NCI-H2196 treated with DMSO at 0.1 percent for 48 hours (cell line): ENCODE measurements at regions not wholly inside any gene's neighbourhood (a gene's known extent, or its start where the extent isn't known, plus 50 kb on each side); places are given as distances from the start of the nearest gene placed in this dataset.
"Not testable (repeated sequence)": the region's sequence is repeated elsewhere in the genome, so short reads cannot be mapped to it uniquely, and the experiment has no call there.

Experiments
- DNase-seq: peaks from one replicate; lab custom pipeline; 2025; ENCODE audit not compliant: unreplicated experiment; lab: John Stamatoyannopoulos, UW

- DNase-seq = no peak
These were observed 265.8 kb upstream of the SOX9 start for GRCh38 chr17:71855010-71855409.

GRCh38 chr17:71864755-71865154, 256.1 kb upstream of the SOX9 start:
- DNase-seq = no peak

GRCh38 chr17:71866095-71866494, 254.7 kb upstream of the SOX9 start:
- no peak for DNase-seq

GRCh38 chr17:71869293-71869692, 251.5 kb upstream of the SOX9 start:
- no peak for DNase-seq

- DNase-seq = no peak
These were observed 250.8 kb upstream of the SOX9 start for GRCh38 chr17:71869841-71870545.

GRCh38 chr17:71870546-71870862, 250.3 kb upstream of the SOX9 start:
- DNase-seq = no peak

GRCh38 chr17:71872843-71873485, 247.9 kb upstream of the SOX9 start:
- DNase-seq = no peak

- DNase-seq = not testable (repeated sequence)
These were observed 246.0 kb upstream of the SOX9 start for GRCh38 chr17:71874773-71875172.

- no peak for DNase-seq
These were observed 242.5 kb upstream of the SOX9 start for GRCh38 chr17:71878271-71878670.

- no peak for DNase-seq
These were observed 241.8 kb upstream of the SOX9 start for GRCh38 chr17:71878998-71879397.

- DNase-seq = no peak
These were observed 239.8 kb upstream of the SOX9 start for GRCh38 chr17:71881041-71881440.

- DNase-seq = no peak
These were observed 239.2 kb upstream of the SOX9 start for GRCh38 chr17:71881581-71881980.

GRCh38 chr17:71883258-71883657, 237.6 kb upstream of the SOX9 start:
- no peak for DNase-seq

- DNase-seq = no peak
These were observed 237.0 kb upstream of the SOX9 start for GRCh38 chr17:71883845-71884244.

GRCh38 chr17:71885662-71886061, 235.2 kb upstream of the SOX9 start:
- DNase-seq = no peak

- DNase-seq = no peak
These were observed 221.5 kb upstream of the SOX9 start for GRCh38 chr17:71899317-71899716.

GRCh38 chr17:71900621-71901229, 220.1 kb upstream of the SOX9 start:
- no peak for DNase-seq

- no peak for DNase-seq
These were observed 217.8 kb upstream of the SOX9 start for GRCh38 chr17:71902894-71903506.

GRCh38 chr17:71905376-71906031, 215.3 kb upstream of the SOX9 start:
- DNase-seq = no peak

- DNase-seq = no peak
These were observed 211.7 kb upstream of the SOX9 start for GRCh38 chr17:71909155-71909554.

GRCh38 chr17:71910002-71910401, 210.8 kb upstream of the SOX9 start:
- no peak for DNase-seq

GRCh38 chr17:71914042-71914441, 206.8 kb upstream of the SOX9 start:
- no peak for DNase-seq
